H9 (cell line): ENCODE measurements at regions not wholly inside any gene's neighbourhood (a gene's known extent, or its start where the extent isn't known, plus 50 kb on each side); places are given as distances from the start of the nearest gene placed in this dataset.
A peak's percentile ranks its signal among the peaks of the same experiment; 100 is the strongest.

Experiments used
- DNase-seq: peaks from one replicate; pipeline ENCODE4 v3.0.0-alpha.2; 2017
- H2AFZ ChIP-seq: one replicate; pipeline ENCODE4 v1.6.1; 2013; ENCODE audit warnings: mild to moderate bottlenecking, low read length, control low read depth, moderate library complexity
- H2AK5ac ChIP-seq: 2 replicates; pipeline ENCODE4 v1.6.1; 2013; ENCODE audit warnings: low read length, control low read depth, mixed read lengths; ENCODE audit not compliant: insufficient read length
- H2BK120ac ChIP-seq: one replicate; pipeline ENCODE4 v1.6.1; 2013; ENCODE audit warnings: low read depth, mild to moderate bottlenecking, low read length, control low read depth, inconsistent platforms; ENCODE audit not compliant: poor library complexity, severe bottlenecking
- H2BK12ac ChIP-seq: 2 replicates; pipeline ENCODE4 v1.6.1; 2013; ENCODE audit warnings: low read length, control low read depth, mixed read lengths, low read depth; ENCODE audit not compliant: insufficient read length
- H2BK15ac ChIP-seq: 2 replicates; pipeline ENCODE4 v1.6.1; 2013; ENCODE audit warnings: low read depth, low read length, control low read depth
- H2BK20ac ChIP-seq: one replicate; pipeline ENCODE4 v1.6.1; 2013; ENCODE audit warnings: low read depth, mild to moderate bottlenecking, low read length, control low read depth, inconsistent platforms; ENCODE audit not compliant: poor library complexity, severe bottlenecking
- H2BK5ac ChIP-seq: 2 replicates; pipeline ENCODE4 v1.6.1; 2013; ENCODE audit warnings: low read length, control low read depth, mixed read lengths; ENCODE audit not compliant: insufficient read length
- H3K14ac ChIP-seq: 2 replicates; pipeline ENCODE4 v1.6.1; 2013; ENCODE audit warnings: low read length, control low read depth; ENCODE audit not compliant: insufficient read depth
- H3K18ac ChIP-seq: 2 replicates; pipeline ENCODE4 v1.6.1; 2013; ENCODE audit warnings: low read depth, mild to moderate bottlenecking, mixed read lengths, low read length, control low read depth; ENCODE audit not compliant: insufficient read length
- H3K23ac ChIP-seq: 2 replicates; pipeline ENCODE4 v1.6.1; 2013; ENCODE audit warnings: low read length, control low read depth, mixed read lengths, low read depth; ENCODE audit not compliant: insufficient read length
- H3K23me2 ChIP-seq: 2 replicates; pipeline ENCODE4 v1.6.1; 2013; ENCODE audit warnings: low read depth, mild to moderate bottlenecking, mixed read lengths, low read length, control low read depth; ENCODE audit not compliant: insufficient read length, poor library complexity, severe bottlenecking
- H3K27ac ChIP-seq: 2 replicates; pipeline ENCODE4 v1.5.1; 2013; ENCODE audit warnings: low read length, control low read depth, mixed read lengths, low read depth; ENCODE audit not compliant: insufficient read length
- H3K27me3 ChIP-seq: 2 replicates; pipeline ENCODE4 v1.6.1; 2013; ENCODE audit warnings: low read length, control low read depth, inconsistent platforms; ENCODE audit not compliant: insufficient read depth
- H3K4ac ChIP-seq: 2 replicates; pipeline ENCODE4 v1.6.1; 2013; ENCODE audit warnings: low read depth, mild to moderate bottlenecking, control low read depth, inconsistent platforms, low read length, moderate library complexity
- H3K4me1 ChIP-seq: 2 replicates; pipeline ENCODE4 v1.6.1; 2013; ENCODE audit warnings: low read length, control low read depth, inconsistent platforms; ENCODE audit not compliant: insufficient read depth
- H3K4me2 ChIP-seq: 2 replicates; pipeline ENCODE4 v1.6.1; 2013; ENCODE audit warnings: low read length, control low read depth, mixed read lengths; ENCODE audit not compliant: insufficient read length, insufficient read depth
- H3K56ac ChIP-seq: 2 replicates; pipeline ENCODE4 v1.6.1; 2013; ENCODE audit warnings: low read depth, mild to moderate bottlenecking, mixed read lengths, low read length, control low read depth; ENCODE audit not compliant: insufficient read length
- H3K79me1 ChIP-seq: 2 replicates; pipeline ENCODE4 v1.6.1; 2013; ENCODE audit warnings: low read depth, mild to moderate bottlenecking, moderate library complexity, low read length, control low read depth, inconsistent platforms; ENCODE audit not compliant: insufficient read depth, poor library complexity, severe bottlenecking
- H3K79me2 ChIP-seq: 2 replicates; pipeline ENCODE4 v1.6.1; 2013; ENCODE audit warnings: low read length, control low read depth, inconsistent platforms; ENCODE audit not compliant: insufficient read depth
- H3K9ac ChIP-seq: 2 replicates; pipeline ENCODE4 v1.6.1; 2013; ENCODE audit warnings: low read length, control low read depth, mixed read lengths; ENCODE audit not compliant: insufficient read length; ENCODE audit errors: extremely low read depth
- H3K9me3 ChIP-seq: one replicate; pipeline ENCODE4 v1.6.1; 2013; ENCODE audit warnings: low read depth, low read length, inconsistent platforms; ENCODE audit not compliant: control insufficient read depth
- H3T11ph ChIP-seq: one replicate; pipeline ENCODE4 v1.6.1; 2013; ENCODE audit warnings: mild to moderate bottlenecking, low read length, control low read depth, inconsistent platforms
- H4K20me1 ChIP-seq: one replicate; pipeline ENCODE4 v1.6.1; 2013; ENCODE audit not compliant: control insufficient read depth, insufficient read length, insufficient read depth
- H4K5ac ChIP-seq: 2 replicates; pipeline ENCODE4 v1.6.1; 2013; ENCODE audit warnings: low read depth, mild to moderate bottlenecking, mixed read lengths, low read length, control low read depth; ENCODE audit not compliant: insufficient read length
- H4K8ac ChIP-seq: replicated peaks from 2 replicates; pipeline ENCODE4 v1.6.1; 2013; ENCODE audit warnings: low read length, control low read depth, mixed read lengths, low read depth; ENCODE audit not compliant: insufficient read length
- H4K91ac ChIP-seq: 2 replicates; pipeline ENCODE4 v1.6.1; 2013; ENCODE audit warnings: low read depth, mild to moderate bottlenecking, moderate library complexity, mixed read lengths, low read length, control low read depth; ENCODE audit not compliant: insufficient read length
- H3K27ac Mint-ChIP-seq, 3 experiments: 2 replicates in 2 of 3; 3 replicates in 1 of 3; pipeline ENCODE4 v1.8.0; 2020 to 2021; ENCODE audit warnings: mixed read lengths in 3 of 3, mild to moderate bottlenecking in 1 of 3, moderate library complexity in 1 of 3
- H3K27me3 Mint-ChIP-seq: 2 replicates; pipeline ENCODE4 v1.8.0; 2021; ENCODE audit warnings: low read depth, mild to moderate bottlenecking, moderate library complexity, mixed read lengths
- H3K36me3 Mint-ChIP-seq, 3 experiments: 2 replicates in 2 of 3; 3 replicates in 1 of 3; pipeline ENCODE4 v1.8.0; 2020 to 2021; ENCODE audit warnings: low read depth in 3 of 3, mixed read lengths in 3 of 3; ENCODE audit not compliant: insufficient read depth in 1 of 3
- H3K4me1 Mint-ChIP-seq, 2 experiments: 2 replicates each; pipeline ENCODE4 v1.8.0; 2020; ENCODE audit warnings: mixed read lengths in 2 of 2
- H3K4me3 Mint-ChIP-seq, 2 experiments: 2 replicates in 1 of 2; 3 replicates in 1 of 2; pipeline ENCODE4 v1.8.0; 2020 to 2021; ENCODE audit warnings: mild to moderate bottlenecking in 2 of 2, mixed read lengths in 2 of 2, moderate library complexity in 1 of 2
- H3K9me3 Mint-ChIP-seq, 2 experiments: 2 replicates in 1 of 2; 3 replicates in 1 of 2; pipeline ENCODE4 v1.8.0; 2020; ENCODE audit warnings: mild to moderate bottlenecking in 2 of 2, mixed read lengths in 2 of 2, moderate library complexity in 1 of 2
- CTCF ChIP-seq: fragments of 200-600 bp; sonication (generic); conservative IDR thresholded peaks from 3 replicates; pipeline ENCODE4 v1.8.0; 2021; ENCODE audit warnings: antibody characterized with exemption, mild to moderate bottlenecking
- WGBS: extraction: QIAGEN DNeasy Blood & Tissue Kit; methylation state at CpG from one replicate; pipeline ENCODE4 v1.1.7; 2013; ENCODE audit warnings: missing lambda C conversion rate, low lambda C conversion rate, mixed read lengths; ENCODE audit not compliant: insufficient read length; ENCODE audit errors: extremely low coverage; 5-methylcytosine and 5-hydroxymethylcytosine counted together

GRCh38 chr10:78851647-78852046 lies 217.1 kb upstream of the ZMIZ1 start:
- H3K23ac ChIP-seq: no peak overlapping the region
- no CpG with 5 or more reads among the region's 4 CpGs for WGBS
- H4K5ac ChIP-seq: no peak overlapping the region
- H2BK5ac ChIP-seq: no peak overlapping the region
- H2BK20ac ChIP-seq: no peak overlapping the region
- no peak overlapping the region for H3K9ac ChIP-seq
- H3K56ac ChIP-seq: no peak overlapping the region
- no peak overlapping the region for H3K27ac ChIP-seq
- no peak overlapping the region for H2BK15ac ChIP-seq
- H4K20me1 ChIP-seq: no peaks in the 10 kb centered on the region
- H3K36me3 Mint-ChIP-seq: no peaks in the 10 kb centered on the region
- no peak overlapping the region for H3K18ac ChIP-seq
- no peak overlapping the region for H2AFZ ChIP-seq
- TF ChIP-seq CTCF: no peak
- DNase-seq: no peak
- no peak overlapping the region for H2BK12ac ChIP-seq
- no peak overlapping the region for H3K4ac ChIP-seq
- no peaks in the 10 kb centered on the region for H3K79me1 ChIP-seq
- H3K4me1 Mint-ChIP-seq: peaks cover 22 to 27% of the 10 kb centered on the region in 2 experiments
- H3K9me3 ChIP-seq: no peaks in the 10 kb centered on the region
- H3K79me2 ChIP-seq: no peaks in the 10 kb centered on the region
- no peak overlapping the region for H3T11ph ChIP-seq
- H3K23me2 ChIP-seq: no peaks in the 10 kb centered on the region
- H3K27ac Mint-ChIP-seq: peak overlapping the region in 1 of 3 experiments; percentile 59; a peak in 1 of 7 replicates
- no peaks in the 10 kb centered on the region for H3K9me3 Mint-ChIP-seq
- peaks cover 8% of the 10 kb centered on the region for H3K27me3 Mint-ChIP-seq
- H3K4me2 ChIP-seq: no peak overlapping the region
- H3K4me3 Mint-ChIP-seq: no peak overlapping the region
- no peak overlapping the region for H3K14ac ChIP-seq
- H3K4me1 ChIP-seq: no peaks in the 10 kb centered on the region
- H2BK120ac ChIP-seq: no peak overlapping the region
- no peaks in the 10 kb centered on the region for H3K27me3 ChIP-seq
- H4K8ac ChIP-seq: no peak overlapping the region
- H4K91ac ChIP-seq: no peak overlapping the region
- H2AK5ac ChIP-seq: no peak overlapping the region
